ENCODE measurements at regions not wholly inside any gene's neighbourhood (a gene's known extent, or its start where the extent isn't known, plus 50 kb on each side); places are given as distances from the start of the nearest gene placed in this dataset.

GRCh38 chr5:154620411-154620810, 134.8 kb upstream of the LARP1 start:
- Histone ChIP-seq H3K9ac (ENCODE audit: low read depth in 1 of 2, low read length in 2 of 2) (no peak overlapping the region), H3K27me3 (ENCODE audit: control insufficient read depth in 4 of 4, insufficient read depth in 4 of 4, low read length in 3 of 4) (no peaks in the 10 kb centered on the region), H3K36me3 (ENCODE audit: control insufficient read depth in 4 of 4, insufficient read depth in 3 of 4, low read depth in 1 of 4, low read length in 3 of 4) (no peaks in the 10 kb centered on the region), H3K27ac (ENCODE audit: low read depth in 1 of 2, low read length in 2 of 2) (no peak overlapping the region), H3K9me3 (ENCODE audit: control insufficient read depth in 4 of 4, low read length in 3 of 4) (no peaks in the 10 kb centered on the region), H3K4me1 (ENCODE audit: control insufficient read depth in 4 of 4, insufficient read depth in 4 of 4, low read length in 3 of 4) (no peaks in the 10 kb centered on the region), H3K4me3 (ENCODE audit: low read depth in 1 of 3, low read length in 3 of 3) (no peak overlapping the region)
- TF ChIP-seq SP1 (IDR thresholded peaks at IDR 0.05): no peak
- no peak for TF ChIP-seq REST (IDR thresholded peaks at IDR 0.05)
- no peak for TF ChIP-seq YY1 (IDR thresholded peaks at IDR 0.05)
- TF ChIP-seq CTCF (IDR thresholded peaks at IDR 0.05; ENCODE audit: low read depth, low read length, missing input control): no peak
- no peak for TF ChIP-seq HNF4A (conservative IDR thresholded peaks at IDR 0.05)
- TF ChIP-seq RXRA (IDR thresholded peaks at IDR 0.05): no peak
- no peak for TF ChIP-seq JUND (IDR thresholded peaks at IDR 0.05)
- TF ChIP-seq RAD21 (IDR thresholded peaks at IDR 0.05): no peak
- no peak for TF ChIP-seq EGR1 (IDR thresholded peaks at IDR 0.05; ENCODE audit: low read depth in 2 of 2)
- TF ChIP-seq ZBTB33 (IDR thresholded peaks at IDR 0.05): no peak
- no peak for TF ChIP-seq GABPA (IDR thresholded peaks at IDR 0.05 in 1 of 2, conservative IDR thresholded peaks at IDR 0.05 in 1 of 2)
- TF ChIP-seq FOXA1 (IDR thresholded peaks at IDR 0.05): no peak
- TF ChIP-seq FOXA2 (IDR thresholded peaks at IDR 0.05): no peak
- no peak for TF ChIP-seq ATF3 (IDR thresholded peaks at IDR 0.05)
- no peak for TF ChIP-seq TAF1 (conservative IDR thresholded peaks at IDR 0.05)
- no peak for TF ChIP-seq MAX (IDR thresholded peaks at IDR 0.05)
- no peak for TF ChIP-seq NR2F2 (IDR thresholded peaks at IDR 0.05)
- WGBS: 83% methylated on average over 1 of the region's 1 CpG
- DNase-seq (ENCODE audit: low spot score): no peak

- no peaks in the 10 kb centered on the region for H3K36me3 ChIP-seq (ENCODE audit: control insufficient read depth in 4 of 4, insufficient read depth in 3 of 4, low read depth in 1 of 4, low read length in 3 of 4)
- H3K4me3 ChIP-seq (ENCODE audit: low read depth in 1 of 3, low read length in 3 of 3): no peak overlapping the region
- no peak overlapping the region for H3K27ac ChIP-seq (ENCODE audit: low read depth in 1 of 2, low read length in 2 of 2)
- H3K9ac ChIP-seq (ENCODE audit: low read depth in 1 of 2, low read length in 2 of 2): no peak overlapping the region
- no peaks in the 10 kb centered on the region for H3K9me3 ChIP-seq (ENCODE audit: control insufficient read depth in 4 of 4, low read length in 3 of 4)
- DNase-seq (ENCODE audit: low spot score): no peak
- H3K27me3 ChIP-seq (ENCODE audit: control insufficient read depth in 4 of 4, insufficient read depth in 4 of 4, low read length in 3 of 4): peaks cover 0 to 3% (median 0%) of the 10 kb centered on the region in 4 donors
- no peaks in the 10 kb centered on the region for H3K4me1 ChIP-seq (ENCODE audit: control insufficient read depth in 4 of 4, insufficient read depth in 4 of 4, low read length in 3 of 4)
- TF ChIP-seq REST (IDR thresholded peaks at IDR 0.05) (no peak), ATF3 (IDR thresholded peaks at IDR 0.05) (no peak), ZBTB33 (IDR thresholded peaks at IDR 0.05) (no peak), EGR1 (IDR thresholded peaks at IDR 0.05; ENCODE audit: low read depth in 2 of 2) (no peak), RAD21 (IDR thresholded peaks at IDR 0.05) (no peak), HNF4G (IDR thresholded peaks at IDR 0.05) (no peak), SP1 (IDR thresholded peaks at IDR 0.05) (no peak), MAX (IDR thresholded peaks at IDR 0.05) (no peak)
Observed at GRCh38 chr5:154618696-154619095, 136.5 kb upstream of the LARP1 start.

All from liver (tissue), 8 donors.